ENCODE measurements at regions not wholly inside any gene's neighbourhood (a gene's known extent, or its start where the extent isn't known, plus 50 kb on each side); places are given as distances from the start of the nearest gene placed in this dataset.
"Not testable (repeated sequence)": the region's sequence is repeated elsewhere in the genome, so short reads cannot be mapped to it uniquely, and the experiment has no call there.

- DNase-seq (ENCODE audit: low spot score): no peak
These were observed 56.2 kb upstream of the LRRTM4 start for GRCh38 chr2:77578354-77578753.

DNA sequence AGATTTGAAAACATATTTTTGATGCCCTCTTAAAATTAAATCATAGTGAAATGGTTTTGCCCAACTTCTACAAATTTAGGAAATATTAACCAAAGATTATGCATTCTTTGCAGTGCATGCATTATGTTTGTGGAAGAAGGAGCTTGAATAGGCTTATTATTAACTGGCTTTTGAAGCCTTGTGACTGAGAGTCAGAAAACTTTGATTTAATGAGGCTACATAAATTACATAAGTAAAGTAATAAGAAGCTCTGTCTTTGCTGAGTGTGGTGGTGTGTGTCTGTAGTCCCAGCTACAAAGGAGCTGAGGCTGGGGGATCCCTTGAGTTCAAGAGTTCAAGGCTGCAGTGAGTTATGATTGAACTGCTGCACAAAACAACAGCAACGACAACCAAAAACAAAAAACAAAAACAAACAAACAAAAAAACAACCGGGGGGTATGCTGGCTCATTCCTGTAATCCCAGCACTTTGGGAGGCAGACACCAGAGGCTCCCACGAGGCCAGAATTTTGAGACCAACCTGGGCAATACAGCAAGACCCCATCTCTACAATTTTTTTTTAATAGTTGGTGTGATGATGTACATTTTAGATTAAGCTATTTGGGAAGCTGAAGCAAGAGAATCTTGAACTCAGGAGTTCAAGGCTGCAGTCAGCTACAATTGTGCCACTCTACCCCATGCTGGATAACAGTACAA lies 57.0 kb upstream of the LRRTM4 start:
- DNase-seq (ENCODE audit: low spot score): no peak

DNA sequence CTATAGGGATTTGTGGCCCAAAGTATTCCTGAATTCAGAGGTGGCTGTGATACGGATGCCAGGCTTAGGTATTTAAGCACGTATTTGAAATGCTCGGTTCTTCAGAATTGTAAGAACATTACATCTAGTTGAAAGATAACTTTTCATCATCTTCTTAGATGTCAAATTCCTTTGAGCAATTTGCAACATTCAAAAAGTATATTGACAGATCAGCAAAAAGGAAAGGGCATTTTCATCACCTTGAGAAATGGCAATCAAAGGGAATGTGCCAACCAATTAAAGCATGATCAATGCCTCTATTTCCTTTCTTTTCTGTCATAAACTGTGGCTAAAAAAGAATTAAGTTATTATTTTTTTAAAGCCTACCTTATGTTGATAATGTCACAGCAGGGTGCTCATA lies 66.3 kb upstream of the LRRTM4 start:
- DNase-seq (ENCODE audit: low spot score): no peak

DNA sequence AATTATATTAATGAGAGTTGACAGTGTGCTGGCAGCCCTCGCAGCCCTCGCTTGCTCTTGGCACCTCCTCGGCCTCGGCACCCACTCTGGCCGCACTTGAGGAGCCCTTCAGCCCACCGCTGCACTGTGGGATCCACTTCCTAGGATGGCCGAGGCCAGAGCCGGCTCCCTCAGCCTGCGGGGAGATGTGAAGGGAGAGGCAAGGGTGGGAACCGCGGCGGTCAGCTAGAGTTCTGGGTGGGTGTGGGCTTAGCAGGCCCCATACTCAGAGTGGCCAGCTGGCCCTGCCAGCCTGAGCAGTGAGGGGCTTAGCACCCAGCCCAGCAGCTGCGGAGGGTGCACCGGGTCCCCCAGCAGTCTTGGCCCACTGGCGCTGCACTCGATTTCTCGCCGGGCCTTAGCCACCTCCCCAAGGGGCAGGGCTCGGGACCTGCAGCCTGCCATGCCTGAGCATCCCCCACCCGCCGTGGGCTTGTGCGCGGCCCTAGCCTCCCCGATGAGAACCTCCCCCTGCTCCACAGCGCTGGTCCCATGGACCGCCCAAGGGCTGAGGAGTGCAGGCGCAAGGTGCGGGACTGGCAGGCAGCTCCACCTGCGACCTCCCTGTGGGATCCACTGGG lies 68.2 kb upstream of the LRRTM4 start:
- no peak for DNase-seq (ENCODE audit: low spot score)

- DNase-seq (ENCODE audit: low spot score): not testable (repeated sequence)
These were observed 70.8 kb upstream of the LRRTM4 start for GRCh38 chr2:77592955-77593354.

DNA sequence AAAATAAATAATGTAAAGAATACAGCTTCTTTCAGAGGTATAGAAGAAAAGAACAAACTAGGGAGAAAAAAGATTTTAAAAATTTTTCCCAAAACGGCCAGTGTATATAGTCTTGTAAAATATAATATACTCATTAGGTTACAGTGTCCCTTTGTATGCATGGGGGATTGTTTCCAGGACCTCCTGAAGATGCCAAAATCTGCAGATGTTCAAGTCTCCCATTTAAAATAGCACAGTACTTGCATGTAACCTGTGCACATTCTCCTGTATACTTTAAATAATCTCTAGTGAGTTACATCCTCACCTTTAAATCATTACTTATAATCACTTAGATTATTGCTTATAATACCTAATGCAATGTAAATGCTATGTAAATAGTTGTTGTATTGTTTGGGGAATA lies 80.6 kb upstream of the LRRTM4 start:
- DNase-seq (ENCODE audit: low spot score): no peak

DNA sequence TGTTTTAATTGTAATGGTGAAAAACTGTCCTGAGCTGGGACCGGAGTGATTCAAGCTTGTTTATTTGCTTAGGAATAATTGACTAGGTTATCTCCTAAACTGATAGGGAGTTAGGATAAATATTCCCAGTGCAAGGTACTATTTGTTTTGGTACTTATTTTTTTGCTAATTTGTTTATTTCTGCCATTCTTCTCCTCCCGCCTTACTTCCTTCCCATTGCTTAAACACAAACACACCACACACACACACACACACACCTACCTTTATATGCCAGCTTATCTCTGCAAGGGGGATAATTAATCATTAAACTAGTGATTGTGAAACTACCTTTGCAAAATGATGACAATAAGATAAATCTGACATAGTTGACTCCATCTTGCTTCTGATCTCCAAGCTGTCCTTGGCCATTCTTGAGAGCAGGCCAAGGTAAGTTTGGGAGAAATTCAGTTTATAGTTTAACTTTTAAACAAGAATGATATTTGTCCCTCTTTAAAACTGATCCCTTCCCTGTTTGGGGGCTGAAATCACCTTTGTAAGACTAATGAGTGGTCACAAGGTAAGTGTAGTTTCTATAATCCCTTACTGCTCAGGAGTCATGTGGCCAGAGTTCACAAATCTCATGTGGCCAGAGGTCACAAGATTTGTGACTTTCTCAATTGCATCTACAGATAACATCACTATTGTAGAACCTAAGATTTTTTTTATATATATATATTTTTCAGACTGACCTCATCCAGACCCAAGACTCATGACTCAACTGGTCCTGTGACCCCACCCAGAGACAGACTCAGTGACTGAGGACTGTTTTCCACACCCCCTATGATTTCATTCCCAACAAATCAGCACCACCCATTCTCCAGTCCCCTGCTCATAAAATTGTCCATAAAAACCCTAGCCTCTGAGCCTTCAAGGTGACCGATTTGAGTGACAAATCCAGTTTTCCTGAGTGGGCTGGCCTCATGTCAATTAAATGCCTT lies 83.1 kb upstream of the LRRTM4 start:
- DNase-seq (ENCODE audit: low spot score): no peak

- DNase-seq (ENCODE audit: low spot score): no peak
These were observed 86.3 kb upstream of the LRRTM4 start for GRCh38 chr2:77608510-77608909.

- DNase-seq (ENCODE audit: low spot score): peak; percentile 18
These were observed 107.4 kb upstream of the LRRTM4 start for GRCh38 chr2:77629539-77629938.

- no peak for DNase-seq (ENCODE audit: low spot score)
These were observed 108.8 kb upstream of the LRRTM4 start for GRCh38 chr2:77631007-77631406.

DNA sequence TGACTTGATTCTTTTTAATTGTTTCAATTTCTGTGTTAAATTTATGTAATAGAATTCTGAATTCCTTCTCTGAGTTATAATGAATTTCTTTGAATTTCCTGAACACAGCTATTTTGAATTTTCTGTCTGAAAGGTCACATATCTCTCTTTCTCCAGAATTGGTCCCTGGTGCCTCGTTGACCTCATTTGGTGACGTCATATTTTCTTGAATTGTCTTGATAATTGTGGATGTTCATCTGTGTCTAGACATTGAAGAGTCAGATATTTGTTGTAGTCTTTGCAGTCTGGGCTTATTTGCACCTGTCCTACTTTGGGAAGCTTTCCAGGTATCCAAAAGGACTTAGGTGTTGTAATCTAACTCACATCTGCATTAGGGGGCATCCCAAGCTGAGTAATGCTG lies 111.4 kb upstream of the LRRTM4 start:
- no peak for DNase-seq (ENCODE audit: low spot score)

- no peak for DNase-seq (ENCODE audit: low spot score)
These were observed 118.7 kb upstream of the LRRTM4 start for GRCh38 chr2:77640924-77641323.

DNA sequence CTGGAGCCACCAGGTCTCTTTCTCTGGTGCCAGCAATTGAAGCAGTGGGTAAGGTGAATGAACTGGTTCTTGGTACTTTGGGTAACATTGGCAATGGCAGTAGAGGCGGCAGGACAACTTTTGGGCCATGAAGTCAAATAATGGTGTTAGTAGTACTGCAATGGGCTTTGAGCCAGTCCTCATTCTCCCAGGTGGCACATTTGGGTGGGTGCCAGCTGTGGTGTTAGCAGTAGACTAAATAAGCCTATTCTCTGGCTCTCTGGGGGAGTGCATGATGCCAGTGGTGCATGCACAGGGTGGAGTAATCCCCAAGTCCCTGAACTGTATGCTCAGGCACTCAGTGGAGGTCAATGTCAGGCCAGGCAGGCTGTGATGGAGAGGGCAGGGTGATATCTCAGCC lies 120.2 kb upstream of the LRRTM4 start:
- DNase-seq (ENCODE audit: low spot score): no peak

- DNase-seq (ENCODE audit: low spot score): no peak
These were observed 127.7 kb upstream of the LRRTM4 start for GRCh38 chr2:77649856-77650255.

GRCh38 chr2:77652499-77652898 lies 130.3 kb upstream of the LRRTM4 start:
- no peak for DNase-seq (ENCODE audit: low spot score)

GRCh38 chr2:77664491-77664890 lies 142.3 kb upstream of the LRRTM4 start:
- no peak for DNase-seq (ENCODE audit: low spot score)

DNA sequence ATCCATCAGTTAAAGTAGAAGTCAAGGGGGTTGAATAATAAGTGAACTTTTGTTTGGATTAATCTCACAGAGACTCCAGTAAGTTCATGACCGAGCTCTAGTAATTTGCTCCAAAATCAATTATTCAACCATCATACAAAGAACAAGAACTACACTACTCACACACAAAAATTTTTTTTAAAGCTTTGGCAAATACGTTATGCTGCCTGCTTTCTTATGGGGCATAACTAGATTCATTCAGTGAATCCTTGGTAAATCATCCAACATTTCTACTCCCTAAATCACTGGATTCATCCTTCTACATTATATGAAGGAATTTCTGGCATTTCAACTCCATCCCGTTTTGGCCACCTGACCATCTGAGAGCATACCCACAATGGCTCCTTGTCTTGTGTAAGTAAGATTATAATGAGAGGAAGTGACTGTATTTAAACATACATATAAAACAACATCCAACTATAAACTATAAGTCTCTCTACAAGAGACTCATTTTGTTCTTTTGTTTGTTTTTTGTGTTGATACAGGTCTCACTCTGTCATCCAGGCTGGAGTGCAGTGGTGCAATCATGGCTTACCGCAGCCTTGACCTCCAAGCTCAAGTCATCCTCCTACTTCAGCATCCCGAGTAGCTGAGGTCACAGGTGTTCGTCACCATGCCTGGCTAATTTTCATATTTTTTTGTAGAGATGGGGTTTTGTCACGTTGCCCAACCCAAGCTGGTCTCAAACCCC lies 144.2 kb upstream of the LRRTM4 start:
- no peak for DNase-seq (ENCODE audit: low spot score)

DNA sequence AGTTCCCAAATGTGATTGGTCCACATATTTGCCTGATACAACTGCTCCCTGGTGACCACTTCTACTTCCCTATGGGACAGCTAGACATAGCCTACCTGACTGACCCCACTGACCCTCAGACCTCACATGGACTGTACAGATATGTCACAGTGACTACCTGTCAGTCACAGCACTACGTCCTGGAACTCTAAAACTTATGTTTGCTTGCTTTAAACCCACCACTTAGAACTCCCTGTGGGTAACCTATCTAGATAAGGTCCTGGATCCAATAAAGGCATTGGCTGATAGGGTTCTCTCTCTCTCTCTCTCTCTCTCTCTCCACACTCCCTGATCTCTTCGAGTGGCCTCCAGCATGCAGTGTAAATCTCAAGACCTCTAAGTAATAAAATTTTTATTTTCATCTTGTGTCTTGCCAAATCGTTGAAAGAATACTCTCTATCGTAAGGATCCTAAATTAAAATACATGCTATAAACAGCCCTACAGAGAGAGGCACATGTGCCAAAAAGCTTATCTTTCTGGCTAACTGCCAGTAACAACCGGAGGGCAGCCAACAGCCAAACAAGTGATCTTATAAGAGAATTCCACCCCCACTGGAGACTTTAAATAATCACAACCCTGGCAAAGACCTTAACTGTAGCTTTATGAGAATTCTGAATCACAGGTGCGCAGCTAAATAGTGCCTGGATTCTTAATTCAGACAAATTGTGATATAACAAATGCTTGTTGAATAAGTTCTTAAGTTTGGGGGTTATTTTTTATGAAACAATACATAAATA lies 162.6 kb upstream of the LRRTM4 start:
- not testable (repeated sequence) for DNase-seq (ENCODE audit: low spot score)

GRCh38 chr2:77712601-77713000 lies 190.4 kb upstream of the LRRTM4 start:
- no peak for DNase-seq (ENCODE audit: low spot score)

- no peak for DNase-seq (ENCODE audit: low spot score)
These were observed 191.2 kb upstream of the LRRTM4 start for GRCh38 chr2:77713412-77713811.

- no peak for DNase-seq (ENCODE audit: low spot score)
These were observed 197.9 kb upstream of the LRRTM4 start for GRCh38 chr2:77720115-77720514.
